Fibroblast of the aortic adventitia (primary cell): ENCODE measurements at regions not wholly inside any gene's neighbourhood (a gene's known extent, or its start where the extent isn't known, plus 50 kb on each side); places are given as distances from the start of the nearest gene placed in this dataset.

Source experiments
- DNase-seq: peaks from one replicate; pipeline ENCODE4 v3.0.0-alpha.2; 2010; ENCODE audit warnings: low read depth
- H3K4me3 ChIP-seq: 2 replicates; pipeline ENCODE4 v1.5.1; 2011; ENCODE audit warnings: low read depth, mild to moderate bottlenecking, control low read depth, low read length, moderate library complexity
- TF ChIP-seq, protein P1 (sequence below): IDR thresholded peaks from 2 replicates; pipeline ENCODE4 v1.5.1; 2011; ENCODE audit warnings: mild to moderate bottlenecking, low read length, control low read depth, inconsistent platforms; ENCODE audit not compliant: insufficient read depth

- TF ChIP-seq, protein P1, sequence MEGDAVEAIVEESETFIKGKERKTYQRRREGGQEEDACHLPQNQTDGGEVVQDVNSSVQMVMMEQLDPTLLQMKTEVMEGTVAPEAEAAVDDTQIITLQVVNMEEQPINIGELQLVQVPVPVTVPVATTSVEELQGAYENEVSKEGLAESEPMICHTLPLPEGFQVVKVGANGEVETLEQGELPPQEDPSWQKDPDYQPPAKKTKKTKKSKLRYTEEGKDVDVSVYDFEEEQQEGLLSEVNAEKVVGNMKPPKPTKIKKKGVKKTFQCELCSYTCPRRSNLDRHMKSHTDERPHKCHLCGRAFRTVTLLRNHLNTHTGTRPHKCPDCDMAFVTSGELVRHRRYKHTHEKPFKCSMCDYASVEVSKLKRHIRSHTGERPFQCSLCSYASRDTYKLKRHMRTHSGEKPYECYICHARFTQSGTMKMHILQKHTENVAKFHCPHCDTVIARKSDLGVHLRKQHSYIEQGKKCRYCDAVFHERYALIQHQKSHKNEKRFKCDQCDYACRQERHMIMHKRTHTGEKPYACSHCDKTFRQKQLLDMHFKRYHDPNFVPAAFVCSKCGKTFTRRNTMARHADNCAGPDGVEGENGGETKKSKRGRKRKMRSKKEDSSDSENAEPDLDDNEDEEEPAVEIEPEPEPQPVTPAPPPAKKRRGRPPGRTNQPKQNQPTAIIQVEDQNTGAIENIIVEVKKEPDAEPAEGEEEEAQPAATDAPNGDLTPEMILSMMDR = no peak
- no peak for DNase-seq
- no peak overlapping the region for H3K4me3 ChIP-seq
These were observed 750.3 kb downstream of the REEP3 start for GRCh38 chr10:64271508-64271907.

- TF ChIP-seq, protein P1 = no peak
- DNase-seq = no peak
- no peak overlapping the region for H3K4me3 ChIP-seq
These were observed 750.8 kb downstream of the REEP3 start for GRCh38 chr10:64271983-64272382.

DNA sequence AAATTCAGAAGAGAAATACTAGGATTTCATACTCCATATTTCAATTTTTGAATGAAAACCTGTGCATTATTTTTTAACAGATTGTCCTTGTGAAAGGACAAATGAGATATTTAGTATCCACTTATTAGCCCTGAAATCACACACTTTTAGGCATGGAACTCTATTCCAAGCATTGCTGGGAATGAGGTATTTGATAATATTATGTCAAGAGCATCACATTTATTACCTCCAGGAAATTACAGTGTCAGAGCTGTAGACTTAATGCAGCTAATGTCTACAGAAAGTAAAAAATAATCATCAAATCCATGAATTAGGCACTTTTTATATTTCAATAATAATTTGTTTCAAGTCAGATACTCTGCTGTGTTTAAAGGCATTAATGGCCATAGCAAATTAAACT lies 753.8 kb downstream of the REEP3 start:
- no peak overlapping the region for H3K4me3 ChIP-seq
- TF ChIP-seq, protein P1 = no peak
- DNase-seq = no peak

- H3K4me3 ChIP-seq = no peak overlapping the region
- TF ChIP-seq, protein P1 = no peak
- DNase-seq = no peak
These were observed 754.6 kb downstream of the REEP3 start for GRCh38 chr10:64275774-64276173.

DNA sequence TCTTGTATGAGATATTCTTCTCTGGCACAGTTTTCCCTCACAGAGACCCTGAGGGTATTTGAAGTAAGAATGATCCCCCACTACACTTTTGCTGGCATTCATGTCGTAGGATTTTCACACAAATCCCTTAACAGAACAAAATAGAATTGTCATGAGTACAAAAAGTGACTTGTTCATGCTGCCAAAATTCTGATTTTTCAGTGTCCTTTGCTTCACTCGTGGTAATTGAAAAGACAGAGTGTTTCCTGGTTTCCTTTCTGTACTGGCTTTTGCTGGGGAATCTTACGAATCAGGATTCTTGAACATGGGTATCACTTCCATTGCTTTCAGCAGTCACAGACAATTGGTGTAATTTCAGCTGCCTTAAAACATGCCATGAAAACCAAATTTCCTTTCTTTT lies 756.3 kb downstream of the REEP3 start:
- no peak overlapping the region for H3K4me3 ChIP-seq

GRCh38 chr10:64283621-64284020 lies 762.4 kb downstream of the REEP3 start:
- TF ChIP-seq, protein P1 = no peak
- no peak for DNase-seq
- no peak overlapping the region for H3K4me3 ChIP-seq

More for the DNA sequence above, 756.3 kb downstream of the REEP3 start:
- TF ChIP-seq, protein P1 = no peak
- no peak for DNase-seq

DNA sequence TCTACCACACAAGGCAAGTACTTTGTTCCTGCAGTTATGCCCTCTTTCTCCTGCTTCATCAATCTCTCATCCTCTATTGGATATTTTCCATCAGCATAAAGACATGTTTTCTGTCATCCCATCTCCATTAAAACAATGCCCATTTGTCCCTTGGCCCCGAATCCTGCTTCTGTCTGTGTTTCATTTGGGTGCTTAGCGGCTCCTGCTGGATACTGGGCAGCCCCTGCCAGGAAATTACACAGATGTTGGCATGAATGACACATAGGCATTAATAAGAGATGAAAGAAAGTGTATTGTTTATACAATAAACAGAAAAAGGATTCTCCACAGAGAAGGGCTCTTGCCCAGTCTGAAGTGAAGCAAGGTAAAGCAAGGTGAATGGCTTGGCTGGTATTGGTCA lies 765.3 kb downstream of the REEP3 start:
- no peak overlapping the region for H3K4me3 ChIP-seq
- no peak for DNase-seq
- TF ChIP-seq, protein P1 = no peak
